Gastrocnemius medialis (tissue), 4 donors: ENCODE measurements at regions not wholly inside any gene's neighbourhood (a gene's known extent, or its start where the extent isn't known, plus 50 kb on each side); places are given as distances from the start of the nearest gene placed in this dataset.

ENCODE experiments used
- POLR2A ChIP-seq, 2 donors: fragments of 450-650 bp; IDR thresholded peaks; one replicate each; pipeline ENCODE4 v1.6.1; 2017; ENCODE audit warnings: antibody characterized with exemption in 2 of 2, mild to moderate bottlenecking in 2 of 2, moderate library complexity in 2 of 2
- TF ChIP-seq, protein P1 (sequence below), 5 experiments: fragments of 450-650 bp in 3 of 5; fragments of 200-600 bp in 2 of 5; sonication (generic) in 2 of 5; IDR thresholded peaks in 4 of 5; conservative IDR thresholded peaks in 1 of 5; 1 replicate in 4 of 5; 2 replicates in 1 of 5; pipeline ENCODE4 v1.5.1; 2016 to 2019; ENCODE audit warnings: antibody characterized with exemption in 5 of 5, mild to moderate bottlenecking in 3 of 5, moderate library complexity in 3 of 5

DNA sequence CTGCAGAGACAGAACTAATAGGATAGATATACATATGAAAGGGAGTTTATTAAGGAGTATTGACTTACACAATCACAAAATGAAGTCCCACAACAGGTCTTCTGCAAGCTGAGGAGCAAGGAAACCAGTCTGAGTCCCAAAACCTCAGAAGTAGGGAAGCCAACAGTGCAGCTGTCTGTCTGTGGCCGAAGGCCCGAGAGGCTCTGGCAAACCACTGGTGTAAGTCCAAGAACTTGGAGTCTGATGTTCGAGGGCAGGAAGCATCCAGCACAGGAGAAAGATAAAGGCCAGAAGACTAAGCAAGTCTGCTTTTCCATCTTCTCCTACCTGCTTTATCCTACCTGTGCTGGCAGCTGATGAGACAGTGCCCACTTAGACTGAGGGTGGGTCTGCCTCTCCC lies 89.6 kb downstream of the MXRA5 start:
- TF ChIP-seq, protein P1, sequence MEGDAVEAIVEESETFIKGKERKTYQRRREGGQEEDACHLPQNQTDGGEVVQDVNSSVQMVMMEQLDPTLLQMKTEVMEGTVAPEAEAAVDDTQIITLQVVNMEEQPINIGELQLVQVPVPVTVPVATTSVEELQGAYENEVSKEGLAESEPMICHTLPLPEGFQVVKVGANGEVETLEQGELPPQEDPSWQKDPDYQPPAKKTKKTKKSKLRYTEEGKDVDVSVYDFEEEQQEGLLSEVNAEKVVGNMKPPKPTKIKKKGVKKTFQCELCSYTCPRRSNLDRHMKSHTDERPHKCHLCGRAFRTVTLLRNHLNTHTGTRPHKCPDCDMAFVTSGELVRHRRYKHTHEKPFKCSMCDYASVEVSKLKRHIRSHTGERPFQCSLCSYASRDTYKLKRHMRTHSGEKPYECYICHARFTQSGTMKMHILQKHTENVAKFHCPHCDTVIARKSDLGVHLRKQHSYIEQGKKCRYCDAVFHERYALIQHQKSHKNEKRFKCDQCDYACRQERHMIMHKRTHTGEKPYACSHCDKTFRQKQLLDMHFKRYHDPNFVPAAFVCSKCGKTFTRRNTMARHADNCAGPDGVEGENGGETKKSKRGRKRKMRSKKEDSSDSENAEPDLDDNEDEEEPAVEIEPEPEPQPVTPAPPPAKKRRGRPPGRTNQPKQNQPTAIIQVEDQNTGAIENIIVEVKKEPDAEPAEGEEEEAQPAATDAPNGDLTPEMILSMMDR (IDR thresholded peaks at IDR 0.05 in 4 of 5, conservative IDR thresholded peaks at IDR 0.05 in 1 of 5): no peak
- TF ChIP-seq POLR2A (IDR thresholded peaks at IDR 0.05): no peak
